ENCODE measurements at regions not wholly inside any gene's neighbourhood (a gene's known extent, or its start where the extent isn't known, plus 50 kb on each side); places are given as distances from the start of the nearest gene placed in this dataset.

- Histone ChIP-seq H3K27ac (ENCODE audit: poor library complexity, severe bottlenecking) (peak overlapping the region; percentile 96), H3K9me3 (ENCODE audit: severe bottlenecking) (no peaks in the 10 kb centered on the region), H3K27me3 (ENCODE audit: insufficient read depth, poor library complexity, severe bottlenecking) (no peaks in the 10 kb centered on the region), H3K4me3 (ENCODE audit: severe bottlenecking) (peak overlapping the region; percentile 85), H3K4me1 (ENCODE audit: insufficient read depth, poor library complexity, severe bottlenecking) (peaks cover 14% of the 10 kb centered on the region), H3K36me3 (ENCODE audit: low read depth) (no peaks in the 10 kb centered on the region)
- no peak for TF ChIP-seq CTCF (IDR thresholded peaks at IDR 0.05; ENCODE audit: poor library complexity, severe bottlenecking)
- DNase-seq (ENCODE audit: low spot score) (peak; percentile 72), ATAC-seq (ENCODE audit: low read depth) (peak; percentile 19)
Observed at GRCh38 chr3:11718637-11719405, 75.1 kb upstream of the VGLL4 start.

- no peaks in the 10 kb centered on the region for H3K36me3 ChIP-seq (ENCODE audit: low read depth)
- H3K4me1 ChIP-seq (ENCODE audit: insufficient read depth, poor library complexity, severe bottlenecking) = peaks cover 20% of the 10 kb centered on the region
- H3K9me3 ChIP-seq (ENCODE audit: severe bottlenecking) = no peaks in the 10 kb centered on the region
- H3K27me3 ChIP-seq (ENCODE audit: insufficient read depth, poor library complexity, severe bottlenecking) = no peaks in the 10 kb centered on the region
- DNase-seq (ENCODE audit: low spot score) (no peak), ATAC-seq (ENCODE audit: low read depth) (peak; percentile 27; the same call in 2 of the 3 replicates)
- no peak for TF ChIP-seq CTCF (IDR thresholded peaks at IDR 0.05; ENCODE audit: poor library complexity, severe bottlenecking)
- peak overlapping the region; percentile 85 for H3K4me3 ChIP-seq (ENCODE audit: severe bottlenecking)
- peak overlapping the region; percentile 96 for H3K27ac ChIP-seq (ENCODE audit: poor library complexity, severe bottlenecking)
Observed at GRCh38 chr3:11717768-11718636, 74.3 kb upstream of the VGLL4 start.

GRCh38 chr3:11717301-11717700 lies 73.6 kb upstream of the VGLL4 start:
- Histone ChIP-seq H3K27me3 (ENCODE audit: insufficient read depth, poor library complexity, severe bottlenecking) (no peaks in the 10 kb centered on the region), H3K4me3 (ENCODE audit: severe bottlenecking) (peak overlapping the region; percentile 85), H3K36me3 (ENCODE audit: low read depth) (no peaks in the 10 kb centered on the region), H3K27ac (ENCODE audit: poor library complexity, severe bottlenecking) (peak overlapping the region; percentile 96), H3K9me3 (ENCODE audit: severe bottlenecking) (no peaks in the 10 kb centered on the region), H3K4me1 (ENCODE audit: insufficient read depth, poor library complexity, severe bottlenecking) (peaks cover 27% of the 10 kb centered on the region)
- no peak for DNase-seq (ENCODE audit: low spot score)
- TF ChIP-seq CTCF (IDR thresholded peaks at IDR 0.05; ENCODE audit: poor library complexity, severe bottlenecking) = no peak
- ATAC-seq (ENCODE audit: low read depth) = no peak

- no peak for ATAC-seq (ENCODE audit: low read depth)
- H3K27me3 ChIP-seq (ENCODE audit: insufficient read depth, poor library complexity, severe bottlenecking) = no peaks in the 10 kb centered on the region
- H3K9me3 ChIP-seq (ENCODE audit: severe bottlenecking) = no peaks in the 10 kb centered on the region
Observed at GRCh38 chr3:11716573-11717290, 73.0 kb upstream of the VGLL4 start.

More at GRCh38 chr3:11716573-11717290, 73.0 kb upstream of the VGLL4 start:
- Histone ChIP-seq H3K27ac (ENCODE audit: poor library complexity, severe bottlenecking) (peak overlapping the region; percentile 96), H3K4me1 (ENCODE audit: insufficient read depth, poor library complexity, severe bottlenecking) (peaks cover 28% of the 10 kb centered on the region), H3K4me3 (ENCODE audit: severe bottlenecking) (peak overlapping the region; percentile 3), H3K36me3 (ENCODE audit: low read depth) (no peaks in the 10 kb centered on the region)
- no peak for DNase-seq (ENCODE audit: low spot score)
- no peak for TF ChIP-seq CTCF (IDR thresholded peaks at IDR 0.05; ENCODE audit: poor library complexity, severe bottlenecking)

Measured in RWPE2 (cell line).